Left lung (tissue), 4 donors: ENCODE measurements at regions not wholly inside any gene's neighbourhood (a gene's known extent, or its start where the extent isn't known, plus 50 kb on each side); places are given as distances from the start of the nearest gene placed in this dataset.

ENCODE experiments used
- ATAC-seq: fragments of 200-7000 bp; cut with Tn5 transposase; one replicate; pipeline ENCODE4 v1.9.1; 2020; ENCODE audit warnings: moderate library complexity
- DNase-seq, 4 donors: peaks; one replicate each; pipeline ENCODE4 v3.0.0-alpha.2; 2013 to 2020
- H3K27ac ChIP-seq, 2 donors: fragments of 200-600 bp; sonication (generic) in 1 of 2; one replicate each; pipeline versions ENCODE4 v1.5.0 to v1.8.0; 2020 to 2021
- H3K27me3 ChIP-seq, 2 donors: fragments of 200-600 bp; sonication (generic) in 1 of 2; one replicate each; pipeline versions ENCODE4 v1.5.0 to v1.8.0; 2020 to 2021
- H3K36me3 ChIP-seq, 2 donors: fragments of 200-600 bp; sonication (generic) in 1 of 2; one replicate each; pipeline versions ENCODE4 v1.5.0 to v1.8.0; 2020 to 2021
- H3K4me1 ChIP-seq, 2 donors: fragments of 200-600 bp; one replicate each; pipeline ENCODE4 v1.8.0; 2021
- H3K4me3 ChIP-seq, 2 donors: fragments of 200-600 bp; sonication (generic) in 1 of 2; one replicate each; pipeline versions ENCODE4 v1.5.0 to v1.8.0; 2020 to 2021; ENCODE audit warnings: mild to moderate bottlenecking in 1 of 2
- H3K9me3 ChIP-seq, 2 donors: fragments of 200-600 bp; sonication (generic) in 1 of 2; one replicate each; pipeline versions ENCODE4 v1.5.0 to v1.8.0; 2020 to 2021
- CTCF ChIP-seq, 2 donors: fragments of 200-600 bp; sonication (generic) in 1 of 2; IDR thresholded peaks; one replicate each; pipeline versions ENCODE4 v1.5.0 to v1.8.0; 2021; ENCODE audit warnings: antibody characterized with exemption in 2 of 2
- intact Hi-C, 2 donors: fragments of 100-400 bp; cut with DNase I; formaldehyde crosslinking; loops; one replicate each; pipeline versions ENCODE4 v1.11.2 to v1.14.2; 2022
- donor health status: DM: no; HTN: yes; CAD: no.
- donor health status: DM: no; HTN: no; CAD: no.

GRCh38 chr6:56745971-56746370, 103.3 kb upstream of the DST start:
- ATAC-seq (no peak), DNase-seq (no peak)
- no peaks in the 10 kb centered on the region for H3K27me3 ChIP-seq
- no peak for TF ChIP-seq CTCF (IDR thresholded peaks at IDR 0.05)
- intact Hi-C loops = no loop called here
- H3K9me3 ChIP-seq = no peaks in the 10 kb centered on the region
- H3K4me1 ChIP-seq = peaks cover 12 to 13% of the 10 kb centered on the region in 2 donors
- no peaks in the 10 kb centered on the region for H3K36me3 ChIP-seq
- no peak overlapping the region for H3K4me3 ChIP-seq
- H3K27ac ChIP-seq = no peak overlapping the region

GRCh38 chr6:56745081-56745480, 102.4 kb upstream of the DST start:
- intact Hi-C loops = no loop called here
- TF ChIP-seq CTCF (IDR thresholded peaks at IDR 0.05) = no peak
- Histone ChIP-seq H3K27me3 (no peaks in the 10 kb centered on the region), H3K36me3 (no peaks in the 10 kb centered on the region), H3K4me3 (no peak overlapping the region), H3K9me3 (no peaks in the 10 kb centered on the region), H3K27ac (no peak overlapping the region), H3K4me1 (peaks cover 9 to 13% of the 10 kb centered on the region in 2 donors)
- no peak for ATAC-seq
- no peak for DNase-seq

- Histone ChIP-seq H3K27ac (no peak overlapping the region), H3K9me3 (no peaks in the 10 kb centered on the region), H3K4me3 (no peak overlapping the region), H3K4me1 (peaks cover 9 to 13% of the 10 kb centered on the region in 2 donors), H3K27me3 (no peaks in the 10 kb centered on the region), H3K36me3 (no peaks in the 10 kb centered on the region)
- TF ChIP-seq CTCF (IDR thresholded peaks at IDR 0.05) = no peak
- ATAC-seq (no peak), DNase-seq (no peak)
- intact Hi-C loops = no loop called here
Measured at GRCh38 chr6:56744528-56744927, 101.8 kb upstream of the DST start.

- Histone ChIP-seq H3K9me3 (no peaks in the 10 kb centered on the region), H3K36me3 (no peaks in the 10 kb centered on the region), H3K27me3 (no peaks in the 10 kb centered on the region), H3K4me3 (peak overlapping the region in 1 of 2 donors; percentile 6), H3K27ac (peak overlapping the region in 1 of 2 donors; percentile 28), H3K4me1 (peaks cover 9 to 13% of the 10 kb centered on the region in 2 donors)
- no peak for DNase-seq
- ATAC-seq = peak; percentile 69
- no peak for TF ChIP-seq CTCF (IDR thresholded peaks at IDR 0.05)
- intact Hi-C loops = no loop called here
Measured at GRCh38 chr6:56742122-56742791, 99.6 kb upstream of the DST start.

- peak overlapping the region in 1 of 2 donors; percentile 28 for H3K27ac ChIP-seq
Measured at GRCh38 chr6:56741472-56741871, 98.8 kb upstream of the DST start.

More at GRCh38 chr6:56741472-56741871, 98.8 kb upstream of the DST start:
- no peaks in the 10 kb centered on the region for H3K9me3 ChIP-seq
- H3K4me3 ChIP-seq = no peak overlapping the region
- ATAC-seq = no peak
- H3K4me1 ChIP-seq = peaks cover 9 to 13% of the 10 kb centered on the region in 2 donors
- H3K36me3 ChIP-seq = no peaks in the 10 kb centered on the region
- no peak for DNase-seq
- no peaks in the 10 kb centered on the region for H3K27me3 ChIP-seq
- TF ChIP-seq CTCF (IDR thresholded peaks at IDR 0.05) = no peak
- intact Hi-C loops = no loop called here
